D721Med (cell line): ENCODE measurements at regions not wholly inside any gene's neighbourhood (a gene's known extent, or its start where the extent isn't known, plus 50 kb on each side); places are given as distances from the start of the nearest gene placed in this dataset.

Experiments used
- DNase-seq: peaks from one replicate; pipeline ENCODE4 v3.0.0; 2011; ENCODE audit warnings: low spot score; ENCODE audit not compliant: insufficient read length
- FAIRE-seq: peaks from 2 replicates; lab custom pipeline; 2011; peaks lifted over from hg19 to GRCh38; lab: Jason Lieb, UNC
- TF ChIP-seq, protein P1 (sequence below): IDR thresholded peaks from 2 replicates; pipeline ENCODE4 v1.5.1; 2012; ENCODE audit warnings: mild to moderate bottlenecking, control low read depth; ENCODE audit not compliant: insufficient read depth; ENCODE audit errors: missing control alignments

DNA sequence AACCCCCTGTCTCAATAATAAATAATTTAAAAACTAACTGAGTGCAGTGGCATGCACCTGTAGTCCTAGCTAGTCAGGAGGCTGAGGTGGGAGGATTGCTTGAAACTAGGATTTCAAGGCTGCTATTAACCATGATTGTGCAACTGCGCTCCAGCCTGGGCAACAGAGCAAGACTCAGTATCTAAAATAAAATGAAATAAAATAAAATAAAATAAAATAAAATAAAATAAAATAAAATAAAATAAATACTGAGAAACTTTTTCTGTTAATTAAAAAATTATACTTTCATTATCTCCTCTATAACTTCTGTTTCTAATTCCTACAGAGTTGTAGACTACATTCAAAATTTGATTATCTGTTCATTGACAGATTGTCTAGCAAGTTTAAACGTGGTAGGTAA lies 999.4 kb downstream of the ANKRD7 start:
- FAIRE-seq, result no peak

DNA sequence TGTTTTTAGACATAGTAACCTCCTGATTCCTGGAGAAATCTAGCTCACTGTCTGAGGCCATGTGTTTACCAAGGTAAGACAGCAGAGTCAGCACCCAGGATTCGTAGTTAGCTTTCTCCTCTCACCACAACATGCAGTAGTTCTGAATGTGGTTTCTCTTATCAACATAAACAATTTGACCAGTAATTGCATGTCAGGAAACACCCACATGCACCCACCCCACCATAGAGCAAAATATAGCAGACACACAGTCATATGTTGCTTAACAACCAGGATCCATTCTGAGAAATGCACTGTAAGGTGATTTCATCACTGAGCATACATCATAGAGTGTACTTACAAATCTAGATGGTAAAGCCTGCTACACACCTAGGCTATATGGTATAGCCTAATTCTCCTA lies 1004.0 kb downstream of the ANKRD7 start:
- DNase-seq, result no peak
- TF ChIP-seq, protein P1, sequence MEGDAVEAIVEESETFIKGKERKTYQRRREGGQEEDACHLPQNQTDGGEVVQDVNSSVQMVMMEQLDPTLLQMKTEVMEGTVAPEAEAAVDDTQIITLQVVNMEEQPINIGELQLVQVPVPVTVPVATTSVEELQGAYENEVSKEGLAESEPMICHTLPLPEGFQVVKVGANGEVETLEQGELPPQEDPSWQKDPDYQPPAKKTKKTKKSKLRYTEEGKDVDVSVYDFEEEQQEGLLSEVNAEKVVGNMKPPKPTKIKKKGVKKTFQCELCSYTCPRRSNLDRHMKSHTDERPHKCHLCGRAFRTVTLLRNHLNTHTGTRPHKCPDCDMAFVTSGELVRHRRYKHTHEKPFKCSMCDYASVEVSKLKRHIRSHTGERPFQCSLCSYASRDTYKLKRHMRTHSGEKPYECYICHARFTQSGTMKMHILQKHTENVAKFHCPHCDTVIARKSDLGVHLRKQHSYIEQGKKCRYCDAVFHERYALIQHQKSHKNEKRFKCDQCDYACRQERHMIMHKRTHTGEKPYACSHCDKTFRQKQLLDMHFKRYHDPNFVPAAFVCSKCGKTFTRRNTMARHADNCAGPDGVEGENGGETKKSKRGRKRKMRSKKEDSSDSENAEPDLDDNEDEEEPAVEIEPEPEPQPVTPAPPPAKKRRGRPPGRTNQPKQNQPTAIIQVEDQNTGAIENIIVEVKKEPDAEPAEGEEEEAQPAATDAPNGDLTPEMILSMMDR, result no peak
- no peak for FAIRE-seq

More for the DNA sequence above, 999.4 kb downstream of the ANKRD7 start:
- no peak for DNase-seq
- TF ChIP-seq, protein P1, result no peak

DNA sequence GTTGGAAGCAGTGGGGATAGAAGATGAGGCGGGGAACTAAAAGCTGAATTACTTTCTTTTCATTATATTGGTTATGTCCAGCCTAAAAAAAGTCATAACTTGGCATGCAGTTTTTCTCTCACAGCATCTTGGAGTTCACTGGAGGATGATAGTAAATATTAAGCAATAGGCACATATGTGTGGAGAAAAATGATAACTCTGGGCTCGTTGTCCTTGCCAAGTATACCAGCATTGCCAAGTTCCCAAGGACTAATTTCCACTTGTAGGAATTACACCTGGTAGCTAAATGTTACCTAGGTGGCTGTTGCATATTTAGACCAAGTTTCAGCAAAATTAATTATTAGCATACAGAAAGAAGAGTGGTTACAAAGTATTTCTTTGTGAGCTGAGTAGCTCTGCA lies 1007.6 kb downstream of the ANKRD7 start:
- no peak for FAIRE-seq
- no peak for DNase-seq
- TF ChIP-seq, protein P1, result no peak

DNA sequence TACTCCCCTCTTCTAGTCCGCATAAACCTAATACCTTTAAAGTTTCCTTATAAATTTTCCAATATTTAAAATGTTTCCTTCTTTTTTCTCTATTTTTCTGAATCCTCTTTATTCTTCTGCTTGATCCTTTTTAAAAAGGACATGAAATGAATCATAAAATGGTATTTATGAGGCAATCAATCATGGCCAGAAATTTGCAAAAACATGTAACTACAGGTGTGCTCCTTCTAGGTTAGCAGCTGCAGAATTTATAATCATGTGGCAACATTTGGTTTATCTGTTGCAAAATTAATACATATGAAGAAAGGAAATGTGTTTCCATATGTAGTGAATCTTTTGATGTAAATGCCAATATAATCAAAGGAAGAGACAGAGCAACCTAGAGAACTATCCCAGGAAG lies 1008.5 kb downstream of the ANKRD7 start:
- FAIRE-seq (no peak), DNase-seq (no peak)
- TF ChIP-seq, protein P1, result no peak

DNA sequence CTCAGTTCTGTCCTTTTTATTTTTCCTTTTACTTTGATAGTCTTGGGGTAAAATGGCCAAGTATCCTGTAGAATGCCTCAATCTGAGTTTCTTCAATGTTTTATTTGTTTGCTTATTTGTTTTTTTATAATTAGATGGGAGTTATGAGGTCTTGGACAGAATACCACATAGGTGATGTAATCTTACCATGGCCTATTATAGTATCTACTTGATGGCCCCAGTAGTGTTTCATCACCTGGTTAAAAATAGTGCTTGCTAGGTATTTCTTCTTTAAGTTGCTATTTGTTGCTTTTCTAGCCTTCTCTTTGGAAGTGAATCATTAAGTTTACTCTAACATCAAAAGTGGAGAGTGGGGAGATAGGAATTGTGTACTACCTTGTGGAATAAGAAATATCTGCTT lies 1020.0 kb upstream of the KCND2 start:
- FAIRE-seq, result no peak
- no peak for DNase-seq
- TF ChIP-seq, protein P1, result no peak

DNA sequence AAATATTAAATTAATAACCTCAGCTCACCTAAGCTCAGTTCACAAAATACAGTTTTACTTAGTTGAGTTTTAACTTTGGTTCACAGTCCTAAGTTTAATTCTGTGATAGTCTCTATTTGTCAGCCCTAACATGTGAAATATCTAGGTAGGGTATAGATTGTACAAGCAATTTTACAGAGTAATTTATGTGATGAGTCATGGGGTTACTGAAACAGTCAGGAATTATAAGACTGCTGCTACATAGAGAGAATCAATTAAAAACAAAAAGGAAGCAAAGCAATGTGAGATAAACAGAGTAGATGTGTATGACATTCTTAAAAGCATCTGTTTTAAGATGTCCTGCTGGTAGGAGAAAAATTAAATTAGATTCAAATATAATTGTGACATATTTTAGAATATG lies 1018.2 kb upstream of the KCND2 start:
- DNase-seq (no peak), FAIRE-seq (no peak)
- TF ChIP-seq, protein P1, result no peak

DNA sequence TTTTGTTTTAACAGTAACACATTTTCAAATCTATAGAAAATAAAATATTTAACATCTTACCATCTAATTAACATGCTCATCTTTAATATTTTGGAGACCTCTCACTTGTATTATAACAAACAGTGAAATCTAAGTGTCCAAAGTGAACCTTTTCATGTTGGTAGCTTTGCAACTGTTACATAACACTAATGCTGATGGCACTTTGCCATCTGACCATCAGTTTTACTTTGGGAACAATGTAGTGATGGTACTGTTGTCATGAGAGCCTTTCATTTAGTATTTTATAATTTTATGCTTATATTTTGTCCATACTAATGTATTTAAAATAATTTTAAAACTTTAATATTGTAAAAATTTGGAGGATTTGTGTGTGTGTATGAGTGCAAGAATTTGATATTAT lies 1017.0 kb upstream of the KCND2 start:
- FAIRE-seq (no peak), DNase-seq (no peak)
- TF ChIP-seq, protein P1, result no peak
